NCI-H1694 (cell line): ENCODE measurements at regions not wholly inside any gene's neighbourhood (a gene's known extent, or its start where the extent isn't known, plus 50 kb on each side); places are given as distances from the start of the nearest gene placed in this dataset.

Experiments
- DNase-seq: peaks from one replicate; lab custom pipeline; 2025; lab: John Stamatoyannopoulos, UW

GRCh38 chr12:61502179-61502578 is 758.0 kb upstream of the USP15 start:
- no peak for DNase-seq

- no peak for DNase-seq
These were observed 755.7 kb upstream of the USP15 start for GRCh38 chr12:61504396-61505080.

- no peak for DNase-seq
These were observed 746.7 kb upstream of the USP15 start for GRCh38 chr12:61513499-61513898.

- no peak for DNase-seq
These were observed 746.2 kb upstream of the USP15 start for GRCh38 chr12:61514016-61514415.

GRCh38 chr12:61521258-61521657 is 738.9 kb upstream of the USP15 start:
- no peak for DNase-seq

GRCh38 chr12:61523276-61523992 is 736.8 kb upstream of the USP15 start:
- DNase-seq = no peak

GRCh38 chr12:61524851-61525250 is 735.4 kb upstream of the USP15 start:
- no peak for DNase-seq

GRCh38 chr12:61525331-61525730 is 734.9 kb upstream of the USP15 start:
- DNase-seq = no peak

- no peak for DNase-seq
These were observed 729.7 kb upstream of the USP15 start for GRCh38 chr12:61530456-61530855.

- DNase-seq = no peak
These were observed 729.0 kb upstream of the USP15 start for GRCh38 chr12:61531195-61531594.

- no peak for DNase-seq
These were observed 724.1 kb upstream of the USP15 start for GRCh38 chr12:61536117-61536516.

GRCh38 chr12:61536525-61536924 is 723.7 kb upstream of the USP15 start:
- DNase-seq = no peak

GRCh38 chr12:61538951-61539350 is 721.3 kb upstream of the USP15 start:
- no peak for DNase-seq

GRCh38 chr12:61542551-61542950 is 717.7 kb upstream of the USP15 start:
- DNase-seq = no peak

- no peak for DNase-seq
These were observed 713.9 kb upstream of the USP15 start for GRCh38 chr12:61546296-61546695.

- DNase-seq = no peak
These were observed 707.1 kb upstream of the USP15 start for GRCh38 chr12:61553091-61553490.

- no peak for DNase-seq
These were observed 705.8 kb upstream of the USP15 start for GRCh38 chr12:61554268-61555008.

- DNase-seq = no peak
These were observed 696.3 kb upstream of the USP15 start for GRCh38 chr12:61563665-61564450.

GRCh38 chr12:61564466-61564865 is 695.7 kb upstream of the USP15 start:
- no peak for DNase-seq

- DNase-seq = no peak
These were observed 694.0 kb upstream of the USP15 start for GRCh38 chr12:61566183-61566582.

GRCh38 chr12:61574339-61574738 is 685.9 kb upstream of the USP15 start:
- no peak for DNase-seq

- DNase-seq = no peak
These were observed 675.3 kb upstream of the USP15 start for GRCh38 chr12:61584943-61585342.
